Panc1 (cell line): ENCODE measurements at regions not wholly inside any gene's neighbourhood (a gene's known extent, or its start where the extent isn't known, plus 50 kb on each side); places are given as distances from the start of the nearest gene placed in this dataset.

Experiments
- ATAC-seq: fragments of 200-7000 bp; cut with Tn5 transposase; 2 replicates; pipeline ENCODE4 v1.9.1; 2020; ENCODE audit warnings: mild to moderate bottlenecking, moderate library complexity
- BruUV-seq: library from RNA; stranded (reverse); fragments of 400-500 nt; replicated peaks from 2 replicates; lab custom pipeline; 2021; lab: Mats Ljungman, UMichigan
- CTCF ChIA-PET: fragments of 300-600 bp; sonication (Branson Sonifier 250); formaldehyde crosslinking; loops from one replicate; lab custom pipeline; 2022; ENCODE audit warnings: antibody characterized with exemption; lab: Charles Lee
- POLR2A ChIA-PET: fragments of 300-600 bp; sonication (Branson Sonifier 250); formaldehyde crosslinking; loops from one replicate; lab custom pipeline; 2022; ENCODE audit warnings: antibody characterized with exemption; lab: Charles Lee
- DNase-seq: peaks from one replicate; pipeline ENCODE4 v3.0.0-alpha.2; 2010; ENCODE audit warnings: low read depth, low spot score
- H3K27ac ChIP-seq: 2 replicates; pipeline ENCODE4 v1.5.1; 2011; ENCODE audit warnings: mild to moderate bottlenecking, low read length, inconsistent platforms
- H3K27me3 ChIP-seq: fragments of 200-500 bp; sonication (Bioruptor generic); 2 replicates; pipeline ENCODE4 v1.6.0; 2014; ENCODE audit warnings: low read length, inconsistent platforms; ENCODE audit not compliant: control insufficient read depth, insufficient read depth
- H3K36me3 ChIP-seq: fragments of 200-500 bp; sonication (Bioruptor generic); 2 replicates; pipeline ENCODE4 v1.5.1; 2014; ENCODE audit warnings: inconsistent platforms, mild to moderate bottlenecking, low read length, moderate library complexity; ENCODE audit not compliant: control insufficient read depth, insufficient read depth
- H3K4me1 ChIP-seq: 2 replicates; pipeline ENCODE4 v1.5.1; 2011; ENCODE audit warnings: inconsistent platforms, mild to moderate bottlenecking, low read length, moderate library complexity; ENCODE audit not compliant: control insufficient read depth, insufficient read depth
- H3K4me3 ChIP-seq, 2 experiments: 2 replicates each; pipeline ENCODE4 v1.5.1; 2011 to 2012; ENCODE audit warnings: low read depth in 2 of 2, low read length in 2 of 2, mild to moderate bottlenecking in 2 of 2, inconsistent platforms in 1 of 2, moderate library complexity in 1 of 2
- H3K9me3 ChIP-seq: fragments of 200-500 bp; sonication (Bioruptor generic); 2 replicates; pipeline ENCODE4 v1.5.1; 2014; ENCODE audit warnings: low read depth, mild to moderate bottlenecking, inconsistent platforms, low read length, moderate library complexity; ENCODE audit not compliant: control insufficient read depth, insufficient read depth
- POLR2AphosphoS5 ChIP-seq: IDR thresholded peaks from 2 replicates; pipeline ENCODE4 v1.6.1; 2012; ENCODE audit warnings: mild to moderate bottlenecking, low read depth, low read length, moderate library complexity
- TCF7L2 ChIP-seq: IDR thresholded peaks from 2 replicates; pipeline ENCODE4 v1.6.1; 2011; ENCODE audit warnings: mild to moderate bottlenecking, low read depth, low read length, inconsistent platforms
- in situ Hi-C: cut with HindIII; loops from 2 replicates; pipeline ENCODE4 v1.10.0; 2016; ENCODE audit warnings: low sequenced_read_pairs, low pct_unique_long_range_greater_than_20kb
- intact Hi-C: fragments of 100-400 bp; cut with micrococcal nuclease; formaldehyde crosslinking; loops from one replicate; pipeline ENCODE4 v1.10.0; 2022; ENCODE audit not compliant: unreplicated experiment
- TF ChIP-seq, protein P1 (sequence below): fragments of 450-650 bp; IDR thresholded peaks from 2 replicates; pipeline ENCODE4 v1.5.1; 2017; ENCODE audit warnings: mild to moderate bottlenecking
- TF ChIP-seq, protein P2 (sequence below), 2 experiments: IDR thresholded peaks; 2 replicates each; pipeline ENCODE4 v1.6.1; 2011 to 2012; ENCODE audit warnings: low read depth in 2 of 2, control low read depth in 1 of 2, low read length in 1 of 2, mild to moderate bottlenecking in 1 of 2, moderate library complexity in 1 of 2; ENCODE audit not compliant: insufficient read depth in 1 of 2

DNA sequence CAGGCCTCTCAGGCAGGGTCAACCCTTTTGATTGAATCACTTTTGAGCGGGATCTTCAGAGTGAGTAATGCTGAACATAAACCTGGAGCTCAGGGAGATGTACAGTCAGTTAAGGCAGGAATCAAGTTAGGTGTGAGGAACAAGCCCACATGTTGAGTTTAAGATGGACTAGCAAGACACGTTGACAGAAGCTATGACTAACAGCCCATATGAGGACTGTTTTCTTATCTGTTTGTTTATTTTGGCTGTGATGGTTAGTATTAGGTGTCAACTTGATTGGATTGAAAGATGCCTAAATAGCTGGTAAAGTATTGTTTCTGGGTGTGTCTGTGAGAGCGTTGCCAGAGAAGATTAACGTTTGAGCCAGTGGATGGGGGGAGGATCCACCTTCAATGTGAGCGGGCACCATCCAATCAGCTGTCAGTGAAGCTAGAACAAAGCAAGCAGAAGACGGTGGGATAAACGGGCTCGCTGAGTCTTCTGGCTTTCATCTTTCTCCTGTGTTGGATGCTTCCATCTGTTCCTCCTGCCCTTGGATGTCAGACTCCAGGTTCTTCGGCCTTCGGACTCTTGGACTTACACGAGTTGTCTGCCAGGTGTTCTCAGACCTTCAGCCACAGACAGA is 232.3 kb upstream of the STAC start:
- no TSS peak for BruUV-seq
- H3K36me3 ChIP-seq = no peaks in the 10 kb centered on the region
- DNase-seq (no peak), ATAC-seq (no peak)
- in situ Hi-C loops (no loop called here), intact Hi-C loops (no loop called here)
- no peaks in the 10 kb centered on the region for H3K27me3 ChIP-seq
- no peaks in the 10 kb centered on the region for H3K9me3 ChIP-seq
- CTCF ChIA-PET = interaction anchor here (0.5 kb wide), 1 partner anchor 696 kb away, joined by 13 read pairs; no protein-coding TSS in a partner anchor
- POLR2A ChIA-PET = no interaction called here
- H3K4me1 ChIP-seq = no peaks in the 10 kb centered on the region
- TF ChIP-seq, protein P1, sequence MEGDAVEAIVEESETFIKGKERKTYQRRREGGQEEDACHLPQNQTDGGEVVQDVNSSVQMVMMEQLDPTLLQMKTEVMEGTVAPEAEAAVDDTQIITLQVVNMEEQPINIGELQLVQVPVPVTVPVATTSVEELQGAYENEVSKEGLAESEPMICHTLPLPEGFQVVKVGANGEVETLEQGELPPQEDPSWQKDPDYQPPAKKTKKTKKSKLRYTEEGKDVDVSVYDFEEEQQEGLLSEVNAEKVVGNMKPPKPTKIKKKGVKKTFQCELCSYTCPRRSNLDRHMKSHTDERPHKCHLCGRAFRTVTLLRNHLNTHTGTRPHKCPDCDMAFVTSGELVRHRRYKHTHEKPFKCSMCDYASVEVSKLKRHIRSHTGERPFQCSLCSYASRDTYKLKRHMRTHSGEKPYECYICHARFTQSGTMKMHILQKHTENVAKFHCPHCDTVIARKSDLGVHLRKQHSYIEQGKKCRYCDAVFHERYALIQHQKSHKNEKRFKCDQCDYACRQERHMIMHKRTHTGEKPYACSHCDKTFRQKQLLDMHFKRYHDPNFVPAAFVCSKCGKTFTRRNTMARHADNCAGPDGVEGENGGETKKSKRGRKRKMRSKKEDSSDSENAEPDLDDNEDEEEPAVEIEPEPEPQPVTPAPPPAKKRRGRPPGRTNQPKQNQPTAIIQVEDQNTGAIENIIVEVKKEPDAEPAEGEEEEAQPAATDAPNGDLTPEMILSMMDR = no peak
- H3K27ac ChIP-seq = no peak overlapping the region
- H3K4me3 ChIP-seq = no peak overlapping the region

DNA sequence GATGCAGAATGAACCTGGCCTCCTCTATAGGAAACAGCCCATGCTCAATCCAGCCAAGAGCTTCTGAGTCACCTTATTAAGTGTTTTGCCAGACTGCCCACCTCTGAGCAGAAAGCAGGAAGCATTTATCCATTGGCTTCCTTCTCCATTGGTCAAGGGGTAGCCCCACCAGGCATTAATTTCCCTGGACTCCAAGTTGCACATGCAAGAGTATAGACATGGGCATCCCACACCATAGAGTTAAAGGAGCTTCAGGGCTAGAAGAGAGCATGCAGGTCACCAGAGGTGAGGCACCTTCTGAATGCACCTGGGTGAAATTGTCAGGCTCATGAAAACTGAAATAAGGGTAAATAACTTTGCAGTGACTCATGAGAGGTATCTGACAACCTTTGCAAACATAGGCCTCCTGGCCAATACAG is 230.8 kb upstream of the STAC start:
- Histone ChIP-seq H3K9me3 (no peaks in the 10 kb centered on the region), H3K27me3 (no peaks in the 10 kb centered on the region), H3K27ac (no peak overlapping the region), H3K4me3 (no peak overlapping the region), H3K4me1 (no peaks in the 10 kb centered on the region), H3K36me3 (no peaks in the 10 kb centered on the region)
- BruUV-seq = no TSS peak
- intact Hi-C loops = no loop called here
- no peak for DNase-seq
- ChIA-PET CTCF (no interaction called here), POLR2A (no interaction called here)
- ATAC-seq = no peak
- TF ChIP-seq TCF7L2 (no peak), POLR2AphosphoS5 (no peak)
- TF ChIP-seq, protein P1 = no peak
- in situ Hi-C loops = no loop called here

DNA sequence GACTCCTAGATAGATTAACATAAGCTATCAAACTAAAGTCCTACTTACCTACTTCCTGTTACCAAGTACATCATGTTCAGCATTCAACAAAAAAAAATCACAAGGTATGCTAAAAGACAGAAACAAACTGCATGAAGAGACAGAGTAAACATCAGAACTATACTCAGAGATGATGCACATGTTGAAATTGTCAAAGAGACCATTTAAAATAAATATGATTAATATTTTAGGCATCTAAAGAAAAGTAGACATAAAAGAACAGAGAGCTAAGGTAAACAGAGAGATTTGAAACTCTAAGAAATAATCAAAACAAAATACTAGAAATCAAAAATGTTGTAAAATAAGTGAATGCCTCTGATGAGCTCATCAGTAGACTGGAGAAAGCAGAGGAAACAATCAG is 224.8 kb upstream of the STAC start:
- DNase-seq (no peak), ATAC-seq (no peak)
- ChIA-PET CTCF (no interaction called here), POLR2A (no interaction called here)
- no peaks in the 10 kb centered on the region for H3K9me3 ChIP-seq
- no peaks in the 10 kb centered on the region for H3K36me3 ChIP-seq
- TF ChIP-seq, protein P1 = no peak
- TF ChIP-seq, protein P2, sequence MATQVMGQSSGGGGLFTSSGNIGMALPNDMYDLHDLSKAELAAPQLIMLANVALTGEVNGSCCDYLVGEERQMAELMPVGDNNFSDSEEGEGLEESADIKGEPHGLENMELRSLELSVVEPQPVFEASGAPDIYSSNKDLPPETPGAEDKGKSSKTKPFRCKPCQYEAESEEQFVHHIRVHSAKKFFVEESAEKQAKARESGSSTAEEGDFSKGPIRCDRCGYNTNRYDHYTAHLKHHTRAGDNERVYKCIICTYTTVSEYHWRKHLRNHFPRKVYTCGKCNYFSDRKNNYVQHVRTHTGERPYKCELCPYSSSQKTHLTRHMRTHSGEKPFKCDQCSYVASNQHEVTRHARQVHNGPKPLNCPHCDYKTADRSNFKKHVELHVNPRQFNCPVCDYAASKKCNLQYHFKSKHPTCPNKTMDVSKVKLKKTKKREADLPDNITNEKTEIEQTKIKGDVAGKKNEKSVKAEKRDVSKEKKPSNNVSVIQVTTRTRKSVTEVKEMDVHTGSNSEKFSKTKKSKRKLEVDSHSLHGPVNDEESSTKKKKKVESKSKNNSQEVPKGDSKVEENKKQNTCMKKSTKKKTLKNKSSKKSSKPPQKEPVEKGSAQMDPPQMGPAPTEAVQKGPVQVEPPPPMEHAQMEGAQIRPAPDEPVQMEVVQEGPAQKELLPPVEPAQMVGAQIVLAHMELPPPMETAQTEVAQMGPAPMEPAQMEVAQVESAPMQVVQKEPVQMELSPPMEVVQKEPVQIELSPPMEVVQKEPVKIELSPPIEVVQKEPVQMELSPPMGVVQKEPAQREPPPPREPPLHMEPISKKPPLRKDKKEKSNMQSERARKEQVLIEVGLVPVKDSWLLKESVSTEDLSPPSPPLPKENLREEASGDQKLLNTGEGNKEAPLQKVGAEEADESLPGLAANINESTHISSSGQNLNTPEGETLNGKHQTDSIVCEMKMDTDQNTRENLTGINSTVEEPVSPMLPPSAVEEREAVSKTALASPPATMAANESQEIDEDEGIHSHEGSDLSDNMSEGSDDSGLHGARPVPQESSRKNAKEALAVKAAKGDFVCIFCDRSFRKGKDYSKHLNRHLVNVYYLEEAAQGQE (IDR thresholded peaks at IDR 0.05; ENCODE audit: insufficient read depth in 1 of 2, low read depth in 2 of 2, low read length in 1 of 2) = no peak
- H3K4me3 ChIP-seq = no peak overlapping the region
- no peaks in the 10 kb centered on the region for H3K4me1 ChIP-seq
- no TSS peak for BruUV-seq
- intact Hi-C loops = no loop called here
- H3K27ac ChIP-seq = no peak overlapping the region
- in situ Hi-C loops = no loop called here
- no peaks in the 10 kb centered on the region for H3K27me3 ChIP-seq
